PFSK-1 (cell line): ENCODE measurements at regions not wholly inside any gene's neighbourhood (a gene's known extent, or its start where the extent isn't known, plus 50 kb on each side); places are given as distances from the start of the nearest gene placed in this dataset.

ENCODE experiments used
- FOXP2 ChIP-seq: optimal IDR thresholded peaks from 2 replicates; pipeline ENCODE3; 2011; ENCODE audit warnings: borderline replicate concordance, control low read depth, inconsistent platforms; ENCODE audit not compliant: insufficient read depth; ENCODE audit errors: extremely low read length, extremely low read depth
- POLR2AphosphoS5 ChIP-seq: IDR thresholded peaks from 2 replicates; pipeline ENCODE4 v1.6.1; 2012; ENCODE audit warnings: low read depth, mild to moderate bottlenecking, control low read depth, low read length, moderate library complexity
- REST ChIP-seq, 2 experiments: IDR thresholded peaks; 2 replicates each; pipeline versions ENCODE4 v1.6.1 to v1.8.0; 2011 to 2012; ENCODE audit warnings: low read depth in 2 of 2, low read length in 2 of 2, control low read depth in 1 of 2, inconsistent platforms in 1 of 2, mild to moderate bottlenecking in 1 of 2, moderate library complexity in 1 of 2; ENCODE audit not compliant: insufficient read depth in 1 of 2
- SIN3A ChIP-seq: IDR thresholded peaks from 2 replicates; pipeline ENCODE4 v1.6.1; 2012; ENCODE audit warnings: mild to moderate bottlenecking, low read length, moderate library complexity, borderline replicate concordance; ENCODE audit not compliant: insufficient read depth
- TAF1 ChIP-seq: IDR thresholded peaks from 2 replicates; pipeline ENCODE4 v1.6.1; 2012; ENCODE audit warnings: low read length, control low read depth, borderline replicate concordance; ENCODE audit not compliant: insufficient read depth

DNA sequence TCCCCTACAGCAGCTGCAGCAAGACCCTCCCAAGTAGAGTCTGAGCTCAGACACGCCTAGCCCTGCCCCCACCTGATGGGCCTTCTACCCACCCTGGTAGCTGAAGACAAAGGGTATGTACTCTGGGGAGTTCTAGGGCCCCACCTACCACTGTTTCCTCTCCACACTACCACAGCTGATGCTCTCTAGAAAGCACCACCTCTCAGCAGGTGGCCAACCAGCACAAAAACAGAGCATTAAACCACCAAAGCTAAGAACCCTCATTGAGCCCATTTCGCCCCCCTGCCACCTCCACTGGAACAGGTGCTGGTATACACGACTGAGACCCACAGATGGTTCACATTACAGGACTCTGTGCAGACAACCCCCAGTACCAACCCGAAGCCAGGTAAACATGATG, 258.9 kb downstream of the SETD4 start:
- no peak for TF ChIP-seq TAF1
- TF ChIP-seq POLR2AphosphoS5: no peak
- TF ChIP-seq FOXP2: no peak
- TF ChIP-seq SIN3A: no peak
- TF ChIP-seq REST (IDR thresholded peaks at IDR 0.05; ENCODE audit: insufficient read depth in 1 of 2, low read depth in 2 of 2, low read length in 2 of 2): no peak

GRCh38 chr21:35796844-35797243, 263.5 kb downstream of the SETD4 start:
- no peak for TF ChIP-seq POLR2AphosphoS5
- TF ChIP-seq TAF1: no peak
- TF ChIP-seq SIN3A: no peak
- TF ChIP-seq REST (IDR thresholded peaks at IDR 0.05; ENCODE audit: insufficient read depth in 1 of 2, low read depth in 2 of 2, low read length in 2 of 2): no peak
- TF ChIP-seq FOXP2: no peak

DNA sequence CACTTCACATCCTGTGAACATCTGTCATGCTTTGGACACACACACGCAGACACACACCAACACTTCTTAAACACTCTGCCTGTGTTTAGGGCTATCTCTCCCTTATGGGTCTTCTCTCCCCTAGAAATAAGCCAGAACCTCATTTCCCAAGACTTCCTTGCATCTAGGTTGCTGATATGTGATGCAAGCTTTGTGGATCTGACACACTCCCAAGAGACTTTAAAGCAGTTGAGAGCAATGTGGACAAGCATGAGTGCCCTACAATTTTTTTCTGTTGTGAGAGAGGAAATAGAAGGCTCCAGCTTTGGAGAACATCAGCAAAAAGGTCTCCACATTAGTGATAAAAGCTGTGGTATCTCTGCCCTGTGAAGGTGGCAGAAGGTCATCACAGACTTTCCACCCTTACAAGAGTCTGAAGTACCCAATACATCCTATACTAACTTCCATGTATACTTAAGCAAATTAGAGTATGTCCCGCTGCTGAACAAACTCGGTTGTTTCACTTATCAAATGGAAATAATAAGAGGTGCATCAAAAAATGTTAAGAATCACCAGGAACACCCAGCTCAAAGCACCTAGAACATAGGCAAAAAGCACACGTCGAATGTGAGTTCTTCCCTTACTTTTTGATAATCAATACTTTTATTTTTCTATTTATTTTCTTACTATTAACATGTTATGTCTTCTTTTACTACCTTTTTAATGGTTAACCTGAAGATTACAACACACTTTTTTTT, 267.6 kb downstream of the SETD4 start:
- TF ChIP-seq POLR2AphosphoS5 (no peak), REST (IDR thresholded peaks at IDR 0.05; ENCODE audit: insufficient read depth in 1 of 2, low read depth in 2 of 2, low read length in 2 of 2) (no peak), SIN3A (no peak), FOXP2 (no peak), TAF1 (no peak)

DNA sequence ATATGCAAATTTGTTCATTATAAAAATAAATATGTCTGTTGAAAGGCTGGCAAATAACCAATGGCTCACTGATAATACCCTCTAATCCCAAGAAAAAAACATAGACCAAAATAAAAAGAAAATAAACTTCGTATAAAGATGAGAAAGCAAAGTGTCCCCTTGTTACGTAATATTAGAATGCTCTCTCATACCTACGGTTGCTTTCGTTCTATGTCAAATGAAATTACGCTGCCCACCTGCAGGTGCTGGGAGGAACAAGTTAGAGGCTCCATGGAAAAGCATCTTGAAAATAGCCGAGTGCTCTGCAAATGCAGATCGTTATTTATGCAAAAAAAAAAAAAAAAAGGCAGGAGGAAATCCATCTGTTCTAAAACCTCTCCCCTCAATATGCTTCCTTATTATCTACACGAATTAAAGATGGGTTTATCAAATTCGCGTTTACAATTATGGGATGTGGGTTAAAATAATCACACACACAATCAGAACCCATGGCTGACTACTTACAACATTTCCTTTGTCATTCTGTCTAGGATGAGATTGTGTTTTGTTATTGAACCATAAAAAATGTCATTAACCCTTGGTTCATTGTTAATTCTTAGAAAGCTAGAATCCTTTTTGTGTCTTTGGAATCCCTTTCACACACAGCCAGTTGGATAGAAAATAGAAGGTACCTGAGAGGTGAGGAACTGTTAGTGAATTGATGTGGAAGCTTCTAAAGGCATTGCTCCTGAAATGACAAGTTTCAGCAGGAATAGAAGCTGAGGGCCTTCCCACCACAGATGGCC, 268.6 kb downstream of the SETD4 start:
- TF ChIP-seq FOXP2 (no peak), POLR2AphosphoS5 (no peak), TAF1 (no peak), SIN3A (no peak), REST (IDR thresholded peaks at IDR 0.05; ENCODE audit: insufficient read depth in 1 of 2, low read depth in 2 of 2, low read length in 2 of 2) (no peak)

DNA sequence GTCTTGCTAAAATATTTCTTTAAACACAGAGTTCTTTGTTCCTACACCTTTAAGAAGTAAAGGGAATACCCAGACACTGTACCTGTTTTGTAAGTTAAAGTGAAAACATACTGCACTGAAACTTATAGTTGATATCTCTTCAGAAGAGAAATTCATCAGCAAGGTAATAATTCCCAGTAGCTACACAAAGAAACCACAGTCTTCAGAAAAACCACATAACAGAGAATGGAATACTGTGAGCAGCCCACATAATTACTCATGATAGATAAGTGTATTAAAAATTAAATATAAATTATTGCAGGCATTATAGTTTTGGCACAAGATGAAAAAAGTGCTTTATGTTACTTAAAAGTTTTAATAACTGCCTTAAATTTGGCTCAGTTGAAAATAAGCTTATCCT, 276.6 kb downstream of the SETD4 start:
- no peak for TF ChIP-seq TAF1
- TF ChIP-seq FOXP2: no peak
- no peak for TF ChIP-seq REST (IDR thresholded peaks at IDR 0.05; ENCODE audit: insufficient read depth in 1 of 2, low read depth in 2 of 2, low read length in 2 of 2)
- TF ChIP-seq POLR2AphosphoS5: no peak
